Duodenal mucosa (tissue), 2 donors: ENCODE measurements at regions not wholly inside any gene's neighbourhood (a gene's known extent, or its start where the extent isn't known, plus 50 kb on each side); places are given as distances from the start of the nearest gene placed in this dataset.
"Not testable (repeated sequence)": the region's sequence is repeated elsewhere in the genome, so short reads cannot be mapped to it uniquely, and the experiment has no call there.

Experiments
- H3K27ac ChIP-seq: one replicate; pipeline ENCODE4 v1.7.0; 2013; ENCODE audit warnings: low read depth, low read length
- H3K27me3 ChIP-seq, 2 donors: one replicate each; pipeline ENCODE4 v1.7.0; 2013; ENCODE audit warnings: low read length in 2 of 2, control low read depth in 1 of 2; ENCODE audit not compliant: insufficient read depth in 2 of 2, control insufficient read depth in 1 of 2
- H3K36me3 ChIP-seq, 2 donors: one replicate each; pipeline ENCODE4 v1.7.0; 2013; ENCODE audit warnings: low read length in 2 of 2, control low read depth in 1 of 2; ENCODE audit not compliant: insufficient read depth in 2 of 2, control insufficient read depth in 1 of 2
- H3K4me1 ChIP-seq, 2 donors: one replicate each; pipeline ENCODE4 v1.7.0; 2013; ENCODE audit warnings: low read length in 2 of 2, control low read depth in 1 of 2; ENCODE audit not compliant: insufficient read depth in 2 of 2, control insufficient read depth in 1 of 2
- H3K4me3 ChIP-seq, 2 donors: one replicate each; pipeline ENCODE4 v1.7.0; 2013; ENCODE audit warnings: low read length in 2 of 2, low read depth in 1 of 2
- H3K9ac ChIP-seq, 2 donors: one replicate each; pipeline ENCODE4 v1.7.0; 2013; ENCODE audit warnings: low read length in 2 of 2, low read depth in 1 of 2
- H3K9me3 ChIP-seq, 2 donors: one replicate each; pipeline ENCODE4 v1.7.0; 2013; ENCODE audit warnings: low read length in 2 of 2, control low read depth in 1 of 2; ENCODE audit not compliant: control insufficient read depth in 1 of 2

- no peaks in the 10 kb centered on the region for H3K9me3 ChIP-seq
- no peak overlapping the region for H3K4me3 ChIP-seq
- no peaks in the 10 kb centered on the region for H3K27me3 ChIP-seq
- H3K27ac ChIP-seq = no peak overlapping the region
- H3K36me3 ChIP-seq = no peaks in the 10 kb centered on the region
- no peaks in the 10 kb centered on the region for H3K4me1 ChIP-seq
- H3K9ac ChIP-seq = no peak overlapping the region
Observed at GRCh38 chr2:149767516-149767974, 180.0 kb upstream of the MMADHC start.

GRCh38 chr2:149766339-149766738 is 178.8 kb upstream of the MMADHC start:
- Histone ChIP-seq H3K4me1 (no peaks in the 10 kb centered on the region), H3K36me3 (no peaks in the 10 kb centered on the region), H3K9ac (no peak overlapping the region), H3K4me3 (no peak overlapping the region), H3K27me3 (no peaks in the 10 kb centered on the region), H3K9me3 (no peaks in the 10 kb centered on the region), H3K27ac (no peak overlapping the region)

- no peak overlapping the region for H3K4me3 ChIP-seq
- no peak overlapping the region for H3K27ac ChIP-seq
- H3K36me3 ChIP-seq = no peaks in the 10 kb centered on the region
- no peak overlapping the region for H3K9ac ChIP-seq
- H3K27me3 ChIP-seq = no peaks in the 10 kb centered on the region
- no peaks in the 10 kb centered on the region for H3K4me1 ChIP-seq
- no peaks in the 10 kb centered on the region for H3K9me3 ChIP-seq
Observed at GRCh38 chr2:149765636-149766035, 178.1 kb upstream of the MMADHC start.

- Histone ChIP-seq H3K9ac (no peak overlapping the region), H3K4me1 (no peaks in the 10 kb centered on the region), H3K36me3 (no peaks in the 10 kb centered on the region), H3K27me3 (no peaks in the 10 kb centered on the region), H3K9me3 (no peaks in the 10 kb centered on the region), H3K4me3 (no peak overlapping the region), H3K27ac (no peak overlapping the region)
Observed at GRCh38 chr2:149765003-149765402, 177.4 kb upstream of the MMADHC start.

GRCh38 chr2:149763358-149763757 is 175.8 kb upstream of the MMADHC start:
- H3K4me3 ChIP-seq = no peak overlapping the region
- H3K27ac ChIP-seq = no peak overlapping the region
- no peak overlapping the region for H3K9ac ChIP-seq
- H3K9me3 ChIP-seq = no peaks in the 10 kb centered on the region
- no peaks in the 10 kb centered on the region for H3K27me3 ChIP-seq
- no peaks in the 10 kb centered on the region for H3K4me1 ChIP-seq
- no peaks in the 10 kb centered on the region for H3K36me3 ChIP-seq

- H3K36me3 ChIP-seq = no peaks in the 10 kb centered on the region
- H3K9me3 ChIP-seq = no peaks in the 10 kb centered on the region
- no peak overlapping the region for H3K4me3 ChIP-seq
Observed at GRCh38 chr2:149761611-149762010, 174.0 kb upstream of the MMADHC start.

GRCh38 chr2:149759382-149759781 is 171.8 kb upstream of the MMADHC start:
- H3K36me3 ChIP-seq, H3K9me3 ChIP-seq, H3K4me1 ChIP-seq, H3K4me3 ChIP-seq, H3K27ac ChIP-seq, H3K27me3 ChIP-seq, H3K9ac ChIP-seq: not testable (repeated sequence)

More at GRCh38 chr2:149761611-149762010, 174.0 kb upstream of the MMADHC start:
- Histone ChIP-seq H3K27me3 (no peaks in the 10 kb centered on the region), H3K9ac (no peak overlapping the region), H3K27ac (no peak overlapping the region), H3K4me1 (no peaks in the 10 kb centered on the region)

GRCh38 chr2:149754722-149755121 is 167.1 kb upstream of the MMADHC start:
- not testable (repeated sequence) for H3K36me3 ChIP-seq, H3K27me3 ChIP-seq, H3K27ac ChIP-seq, H3K4me1 ChIP-seq, H3K4me3 ChIP-seq, H3K9me3 ChIP-seq, H3K9ac ChIP-seq

GRCh38 chr2:149747456-149747855 is 159.9 kb upstream of the MMADHC start:
- H3K9ac ChIP-seq = no peak overlapping the region
- no peak overlapping the region for H3K4me3 ChIP-seq
- no peak overlapping the region for H3K27ac ChIP-seq
- no peaks in the 10 kb centered on the region for H3K27me3 ChIP-seq
- no peaks in the 10 kb centered on the region for H3K4me1 ChIP-seq
- no peaks in the 10 kb centered on the region for H3K9me3 ChIP-seq
- no peaks in the 10 kb centered on the region for H3K36me3 ChIP-seq

- H3K9ac ChIP-seq = no peak overlapping the region
- no peaks in the 10 kb centered on the region for H3K9me3 ChIP-seq
- no peak overlapping the region for H3K27ac ChIP-seq
- H3K36me3 ChIP-seq = no peaks in the 10 kb centered on the region
- no peaks in the 10 kb centered on the region for H3K27me3 ChIP-seq
- H3K4me1 ChIP-seq = no peaks in the 10 kb centered on the region
- H3K4me3 ChIP-seq = no peak overlapping the region
Observed at GRCh38 chr2:149745396-149746230, 158.0 kb upstream of the MMADHC start.
